Skin epidermis (tissue), 12 donors: ENCODE measurements at regions not wholly inside any gene's neighbourhood (a gene's known extent, or its start where the extent isn't known, plus 50 kb on each side); places are given as distances from the start of the nearest gene placed in this dataset.

Source experiments
- H3K27ac ChIP-seq, 21 experiments: fragments of 200-600 bp; sonication (generic) in 11 of 21; one replicate each; pipeline ENCODE4 v1.5.0; 2020; ENCODE audit warnings: mild to moderate bottlenecking in 3 of 21, inconsistent platforms in 2 of 21, moderate library complexity in 2 of 21
- H3K4me3 ChIP-seq, 7 experiments: fragments of 200-600 bp; sonication (generic) in 2 of 7; one replicate each; pipeline ENCODE4 v1.5.0; 2020; ENCODE audit warnings: inconsistent platforms in 2 of 7, mild to moderate bottlenecking in 2 of 7, moderate library complexity in 1 of 7

DNA sequence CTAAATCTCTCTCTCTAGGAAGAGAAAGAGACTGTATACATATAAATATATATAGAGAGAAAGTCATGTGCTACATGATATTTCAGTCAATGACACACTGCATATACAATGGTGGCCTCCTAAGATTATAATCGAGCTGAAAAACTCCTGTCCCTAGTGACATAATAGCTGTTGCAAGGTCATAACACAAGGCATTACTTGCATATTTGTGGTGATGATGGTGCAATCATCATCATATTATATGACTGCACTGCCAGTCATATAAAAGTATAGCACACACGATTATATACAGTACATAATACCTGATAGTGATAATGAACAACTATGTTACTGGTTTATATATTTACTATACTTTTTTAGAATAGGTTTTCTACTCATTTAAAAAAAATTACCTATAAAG, 316.7 kb downstream of the FGFR2 start:
- no peak overlapping the region for H3K27ac ChIP-seq
- H3K4me3 ChIP-seq = no peak overlapping the region

DNA sequence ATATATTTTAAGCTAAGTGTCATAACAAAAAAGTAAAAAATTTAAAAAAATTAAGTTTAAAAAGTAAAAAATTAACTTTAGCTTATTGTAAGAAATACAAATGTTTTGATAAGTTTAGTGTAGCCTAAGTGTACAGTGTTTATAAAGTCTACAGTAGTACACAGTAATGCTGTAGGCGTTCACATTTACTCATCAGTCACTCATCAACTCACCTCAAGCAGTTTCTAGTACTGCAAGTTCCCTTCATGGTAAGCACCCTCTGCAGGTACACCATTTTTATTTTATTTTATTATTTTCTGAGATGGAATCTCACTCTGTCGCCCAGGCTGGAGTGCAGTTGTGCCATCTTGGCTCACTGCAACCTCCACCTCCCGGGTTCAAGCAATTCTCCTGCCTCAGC, 316.0 kb downstream of the FGFR2 start:
- Histone ChIP-seq H3K27ac (no peak overlapping the region), H3K4me3 (no peak overlapping the region)

- Histone ChIP-seq H3K4me3 (no peak overlapping the region), H3K27ac (no peak overlapping the region)
Observed at GRCh38 chr10:121282797-121283515, 315.3 kb downstream of the FGFR2 start.

- peak overlapping the region in 2 of 21 experiments; percentile 17 to 29 for H3K27ac ChIP-seq
- H3K4me3 ChIP-seq = no peak overlapping the region
Observed at GRCh38 chr10:121284936-121285335, 313.3 kb downstream of the FGFR2 start.

GRCh38 chr10:121285406-121286196, 312.6 kb downstream of the FGFR2 start:
- Histone ChIP-seq H3K4me3 (no peak overlapping the region), H3K27ac (peak overlapping the region in 1 of 21 experiments; percentile 38)

- Histone ChIP-seq H3K27ac (peak overlapping the region in 2 of 21 experiments; percentile 52 to 55), H3K4me3 (no peak overlapping the region)
Observed at GRCh38 chr10:121288011-121288410, 310.2 kb downstream of the FGFR2 start.

GRCh38 chr10:121288864-121289661, 309.2 kb downstream of the FGFR2 start:
- H3K4me3 ChIP-seq = no peak overlapping the region
- peak overlapping the region in 1 of 21 experiments; percentile 55 for H3K27ac ChIP-seq

DNA sequence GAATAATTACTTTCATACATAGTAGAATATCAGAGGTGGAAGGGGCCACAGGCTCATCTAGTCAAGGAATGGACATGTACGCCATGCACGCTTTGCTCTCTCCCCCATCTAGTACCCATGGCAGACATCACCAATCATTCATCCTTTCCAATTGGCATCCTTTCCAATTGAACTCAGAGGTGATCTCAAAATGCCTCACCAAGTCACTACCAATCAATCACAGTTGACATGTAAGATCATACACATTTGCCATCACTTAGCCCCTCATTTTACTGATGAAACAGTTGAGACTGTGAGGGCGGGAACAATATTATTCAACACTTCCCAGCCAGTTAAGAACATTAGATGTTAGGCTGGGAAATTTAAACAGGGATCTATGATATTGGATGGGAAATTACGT, 308.4 kb downstream of the FGFR2 start:
- no peak overlapping the region for H3K4me3 ChIP-seq
- H3K27ac ChIP-seq = no peak overlapping the region

- Histone ChIP-seq H3K4me3 (no peak overlapping the region), H3K27ac (no peak overlapping the region)
Observed at GRCh38 chr10:121290674-121291073, 307.6 kb downstream of the FGFR2 start.

DNA sequence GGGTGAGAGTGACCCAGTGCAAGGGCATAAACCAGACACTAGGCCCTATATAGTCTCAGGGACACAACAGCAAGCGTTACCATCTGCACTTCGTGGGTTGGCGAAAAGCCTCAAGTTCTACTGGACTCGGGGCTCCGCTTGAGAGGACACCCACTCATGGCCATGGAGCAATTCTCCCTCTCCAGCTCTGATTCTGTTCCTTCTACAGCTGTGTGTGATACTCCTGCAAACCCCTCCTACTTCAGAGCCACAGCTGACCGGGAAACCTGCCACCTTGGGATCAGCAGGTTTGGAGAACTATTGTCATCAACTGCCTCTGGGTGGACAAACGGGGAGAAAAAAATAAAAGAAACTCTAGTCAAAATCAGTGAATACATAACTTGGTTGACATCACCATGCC, 306.9 kb downstream of the FGFR2 start:
- no peak overlapping the region for H3K27ac ChIP-seq
- H3K4me3 ChIP-seq = no peak overlapping the region

- Histone ChIP-seq H3K4me3 (no peak overlapping the region), H3K27ac (no peak overlapping the region)
Observed at GRCh38 chr10:121291823-121292222, 306.4 kb downstream of the FGFR2 start.

GRCh38 chr10:121292321-121292720, 305.9 kb downstream of the FGFR2 start:
- no peak overlapping the region for H3K27ac ChIP-seq
- no peak overlapping the region for H3K4me3 ChIP-seq

GRCh38 chr10:121293110-121293509, 305.1 kb downstream of the FGFR2 start:
- Histone ChIP-seq H3K27ac (no peak overlapping the region), H3K4me3 (no peak overlapping the region)

DNA sequence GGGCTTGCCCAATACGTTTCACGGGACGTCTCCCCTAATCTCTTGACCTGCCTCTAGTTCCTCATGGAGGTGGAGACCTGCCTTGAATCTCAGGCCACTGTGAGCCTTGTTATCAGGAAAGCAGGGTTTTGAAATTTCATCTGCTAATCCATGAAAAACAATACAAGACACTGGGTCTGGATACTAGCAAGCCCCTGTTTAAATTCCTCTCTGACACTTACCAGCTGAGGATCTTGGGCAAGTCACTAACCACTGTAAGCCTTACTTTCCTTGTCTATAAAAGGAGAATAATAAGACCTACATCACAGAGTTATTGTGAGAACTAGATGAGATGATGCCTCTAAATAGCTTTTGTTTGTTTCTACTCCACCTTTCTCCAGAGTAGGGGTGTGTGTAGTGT, 303.6 kb downstream of the FGFR2 start:
- Histone ChIP-seq H3K27ac (no peak overlapping the region), H3K4me3 (no peak overlapping the region)

- Histone ChIP-seq H3K4me3 (no peak overlapping the region), H3K27ac (no peak overlapping the region)
Observed at GRCh38 chr10:121296378-121296777, 301.9 kb downstream of the FGFR2 start.

DNA sequence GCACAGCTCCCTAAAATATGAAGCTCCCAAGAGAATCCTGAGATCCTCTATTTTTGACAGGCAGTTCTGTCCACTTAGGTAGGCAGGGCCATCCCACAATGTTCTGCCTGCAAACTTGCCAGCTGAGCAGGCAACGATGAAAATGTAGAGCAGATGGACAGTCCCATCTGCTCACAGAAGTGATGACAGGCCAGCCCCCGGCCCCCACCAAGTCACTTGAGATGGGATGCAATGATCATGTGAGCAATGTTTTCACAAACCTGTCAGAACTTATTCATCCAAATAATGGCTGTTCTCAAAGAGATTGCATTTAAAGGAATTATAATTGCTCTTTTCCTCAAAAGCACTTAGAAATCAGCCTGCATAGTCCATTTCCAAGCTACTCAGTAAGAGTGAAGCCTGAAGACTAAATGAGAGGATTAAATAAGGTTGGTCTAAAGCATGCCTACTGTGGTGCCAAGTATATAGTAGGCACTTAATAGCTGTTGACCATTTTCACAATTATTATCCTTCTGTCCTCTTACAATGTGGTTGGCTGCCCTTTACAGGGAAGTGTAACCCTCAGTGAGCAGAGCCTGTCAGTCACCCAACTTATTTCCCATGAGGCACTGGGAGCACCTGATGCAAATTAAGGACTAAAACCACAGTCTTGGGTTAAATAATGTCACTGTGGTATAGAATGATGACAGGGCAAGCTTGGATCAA, 301.2 kb downstream of the FGFR2 start:
- H3K27ac ChIP-seq = no peak overlapping the region
- no peak overlapping the region for H3K4me3 ChIP-seq

DNA sequence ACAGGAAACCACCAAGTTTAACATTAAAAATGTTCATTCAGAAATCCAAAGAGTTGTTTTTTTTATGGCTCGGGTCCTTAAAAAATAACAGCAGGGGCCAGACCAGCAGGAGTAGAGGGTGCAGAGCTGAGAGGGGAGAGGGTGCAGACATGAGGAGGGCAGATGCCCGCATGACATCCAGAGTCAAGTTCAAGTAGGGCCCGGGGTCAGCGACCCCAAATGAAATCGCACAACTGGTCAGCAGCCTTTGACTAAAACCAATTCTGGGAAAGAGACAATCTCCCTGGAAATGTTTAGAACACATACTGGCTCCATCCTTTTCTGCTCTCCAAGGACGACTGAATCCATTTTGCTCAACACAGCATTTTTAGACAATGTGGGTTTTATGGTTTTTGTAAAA, 297.5 kb downstream of the FGFR2 start:
- Histone ChIP-seq H3K27ac (no peak overlapping the region), H3K4me3 (no peak overlapping the region)

- Histone ChIP-seq H3K4me3 (no peak overlapping the region), H3K27ac (peak overlapping the region in 1 of 21 experiments; percentile 1)
Observed at GRCh38 chr10:121302541-121303180, 295.6 kb downstream of the FGFR2 start.

- Histone ChIP-seq H3K27ac (no peak overlapping the region), H3K4me3 (no peak overlapping the region)
Observed at GRCh38 chr10:121303287-121303890, 294.9 kb downstream of the FGFR2 start.
